ENCODE measurements at regions not wholly inside any gene's neighbourhood (a gene's known extent, or its start where the extent isn't known, plus 50 kb on each side); places are given as distances from the start of the nearest gene placed in this dataset.

GRCh38 chr3:24047513-24047912, 102.4 kb downstream of the NR1D2 start:
- H3K9ac ChIP-seq (ENCODE audit: low read length): no peak overlapping the region
- no peaks in the 10 kb centered on the region for H3K4me1 ChIP-seq (ENCODE audit: control insufficient read depth in 1 of 2, insufficient read depth in 2 of 2, low read length in 2 of 2)
- H3K4me3 ChIP-seq (ENCODE audit: low read depth, low read length): no peak overlapping the region
- H4K8ac ChIP-seq (ENCODE audit: low read depth, low read length): no peak overlapping the region
- H2BK120ac ChIP-seq (ENCODE audit: insufficient read depth, low read length, poor library complexity): no peak overlapping the region
- no peak overlapping the region for H3K4me2 ChIP-seq (ENCODE audit: low read length)
- DNase-seq: no peak
- H3K27ac ChIP-seq (ENCODE audit: low read depth, low read length): no peak overlapping the region
- no peak overlapping the region for H2BK12ac ChIP-seq (ENCODE audit: low read length)
- no peak overlapping the region for H3K14ac ChIP-seq (ENCODE audit: low read length)
- H3K9me3 ChIP-seq (ENCODE audit: insufficient read depth, low read depth, low read length): no peaks in the 10 kb centered on the region
- no peaks in the 10 kb centered on the region for H3K36me3 ChIP-seq (ENCODE audit: control insufficient read depth in 1 of 2, insufficient read depth in 2 of 2, low read length in 2 of 2)
- no peak overlapping the region for H2AFZ ChIP-seq (ENCODE audit: insufficient read depth, low read length, poor library complexity)
- no CpG with 5 or more reads among the region's 1 CpG for WGBS (ENCODE audit: extremely low coverage, insufficient coverage, insufficient read length)
- no peak overlapping the region for H4K12ac ChIP-seq (ENCODE audit: low read depth, low read length)
- no peak overlapping the region for H2AK5ac ChIP-seq (ENCODE audit: low read length)
- H3K4ac ChIP-seq (ENCODE audit: low read depth, low read length): no peak overlapping the region
- H3K79me1 ChIP-seq (ENCODE audit: low read length): no peaks in the 10 kb centered on the region
- H2BK5ac ChIP-seq (ENCODE audit: low read depth, low read length, poor library complexity): no peak overlapping the region
- no peak overlapping the region for H4K91ac ChIP-seq (ENCODE audit: low read depth, low read length)
- H3K79me2 ChIP-seq (ENCODE audit: control insufficient read depth, insufficient read depth, low read length, poor library complexity): no peaks in the 10 kb centered on the region
- H3K23ac ChIP-seq (ENCODE audit: low read length): no peak overlapping the region
- no peak overlapping the region for H3K18ac ChIP-seq (ENCODE audit: low read length)
- no peaks in the 10 kb centered on the region for H3K27me3 ChIP-seq (ENCODE audit: insufficient read depth, low read length)

DNA sequence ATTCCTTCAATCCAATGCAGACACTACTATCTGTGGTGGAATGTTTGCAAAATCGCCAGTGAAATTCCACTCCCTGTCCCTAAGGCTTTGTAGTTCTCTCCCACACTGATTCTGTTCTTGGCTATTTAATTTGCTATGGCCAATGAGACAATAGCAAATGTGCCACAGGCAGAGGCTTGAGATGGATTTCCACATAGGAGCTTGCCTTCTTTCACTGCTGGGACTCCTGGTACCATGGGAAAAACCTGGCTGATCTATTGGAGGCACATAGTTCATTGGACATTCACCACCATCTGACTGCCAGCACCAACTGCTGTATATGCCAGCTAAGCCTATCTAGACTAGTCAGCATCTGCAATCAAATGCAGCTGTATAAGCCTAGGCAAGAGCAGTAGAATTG, 103.8 kb downstream of the NR1D2 start:
- Histone ChIP-seq H2BK120ac (ENCODE audit: insufficient read depth, low read length, poor library complexity) (no peak overlapping the region), H3K4me3 (ENCODE audit: low read depth, low read length) (no peak overlapping the region), H3K4me2 (ENCODE audit: low read length) (no peak overlapping the region), H3K27ac (ENCODE audit: low read depth, low read length) (no peak overlapping the region), H3K36me3 (ENCODE audit: control insufficient read depth in 1 of 2, insufficient read depth in 2 of 2, low read length in 2 of 2) (no peaks in the 10 kb centered on the region), H2BK12ac (ENCODE audit: low read length) (no peak overlapping the region), H3K4me1 (ENCODE audit: control insufficient read depth in 1 of 2, insufficient read depth in 2 of 2, low read length in 2 of 2) (no peaks in the 10 kb centered on the region), H3K18ac (ENCODE audit: low read length) (no peak overlapping the region), H4K91ac (ENCODE audit: low read depth, low read length) (no peak overlapping the region), H4K8ac (ENCODE audit: low read depth, low read length) (no peak overlapping the region), H3K4ac (ENCODE audit: low read depth, low read length) (no peak overlapping the region), H2AFZ (ENCODE audit: insufficient read depth, low read length, poor library complexity) (no peak overlapping the region), H3K79me1 (ENCODE audit: low read length) (no peaks in the 10 kb centered on the region), H3K27me3 (ENCODE audit: insufficient read depth, low read length) (no peaks in the 10 kb centered on the region), H3K79me2 (ENCODE audit: control insufficient read depth, insufficient read depth, low read length, poor library complexity) (no peaks in the 10 kb centered on the region), H3K23ac (ENCODE audit: low read length) (no peak overlapping the region), H2AK5ac (ENCODE audit: low read length) (no peak overlapping the region), H2BK5ac (ENCODE audit: low read depth, low read length, poor library complexity) (no peak overlapping the region), H4K12ac (ENCODE audit: low read depth, low read length) (no peak overlapping the region), H3K9me3 (ENCODE audit: insufficient read depth, low read depth, low read length) (no peaks in the 10 kb centered on the region), H3K9ac (ENCODE audit: low read length) (no peak overlapping the region), H3K14ac (ENCODE audit: low read length) (no peak overlapping the region)
- DNase-seq: no peak
- no CpG with 5 or more reads among the region's 1 CpG for WGBS (ENCODE audit: extremely low coverage, insufficient coverage, insufficient read length)

GRCh38 chr3:24052446-24052845, 107.4 kb downstream of the NR1D2 start:
- H4K91ac ChIP-seq (ENCODE audit: low read depth, low read length): no peak overlapping the region
- H3K4ac ChIP-seq (ENCODE audit: low read depth, low read length): no peak overlapping the region
- no peak overlapping the region for H3K9ac ChIP-seq (ENCODE audit: low read length)
- DNase-seq: no peak
- no peak overlapping the region for H2AK5ac ChIP-seq (ENCODE audit: low read length)
- no peak overlapping the region for H3K18ac ChIP-seq (ENCODE audit: low read length)
- no peak overlapping the region for H2BK5ac ChIP-seq (ENCODE audit: low read depth, low read length, poor library complexity)
- no peaks in the 10 kb centered on the region for H3K27me3 ChIP-seq (ENCODE audit: insufficient read depth, low read length)
- no peak overlapping the region for H2AFZ ChIP-seq (ENCODE audit: insufficient read depth, low read length, poor library complexity)
- no peak overlapping the region for H3K4me3 ChIP-seq (ENCODE audit: low read depth, low read length)
- H3K79me2 ChIP-seq (ENCODE audit: control insufficient read depth, insufficient read depth, low read length, poor library complexity): no peaks in the 10 kb centered on the region
- H2BK120ac ChIP-seq (ENCODE audit: insufficient read depth, low read length, poor library complexity): no peak overlapping the region
- H4K8ac ChIP-seq (ENCODE audit: low read depth, low read length): no peak overlapping the region
- no peak overlapping the region for H3K4me2 ChIP-seq (ENCODE audit: low read length)
- no peak overlapping the region for H3K27ac ChIP-seq (ENCODE audit: low read depth, low read length)
- H2BK12ac ChIP-seq (ENCODE audit: low read length): no peak overlapping the region
- no peaks in the 10 kb centered on the region for H3K9me3 ChIP-seq (ENCODE audit: insufficient read depth, low read depth, low read length)
- no peak overlapping the region for H3K14ac ChIP-seq (ENCODE audit: low read length)
- no peaks in the 10 kb centered on the region for H3K79me1 ChIP-seq (ENCODE audit: low read length)
- no peaks in the 10 kb centered on the region for H3K36me3 ChIP-seq (ENCODE audit: control insufficient read depth in 1 of 2, insufficient read depth in 2 of 2, low read length in 2 of 2)
- no peaks in the 10 kb centered on the region for H3K4me1 ChIP-seq (ENCODE audit: control insufficient read depth in 1 of 2, insufficient read depth in 2 of 2, low read length in 2 of 2)
- no peak overlapping the region for H3K23ac ChIP-seq (ENCODE audit: low read length)
- no peak overlapping the region for H4K12ac ChIP-seq (ENCODE audit: low read depth, low read length)

DNA sequence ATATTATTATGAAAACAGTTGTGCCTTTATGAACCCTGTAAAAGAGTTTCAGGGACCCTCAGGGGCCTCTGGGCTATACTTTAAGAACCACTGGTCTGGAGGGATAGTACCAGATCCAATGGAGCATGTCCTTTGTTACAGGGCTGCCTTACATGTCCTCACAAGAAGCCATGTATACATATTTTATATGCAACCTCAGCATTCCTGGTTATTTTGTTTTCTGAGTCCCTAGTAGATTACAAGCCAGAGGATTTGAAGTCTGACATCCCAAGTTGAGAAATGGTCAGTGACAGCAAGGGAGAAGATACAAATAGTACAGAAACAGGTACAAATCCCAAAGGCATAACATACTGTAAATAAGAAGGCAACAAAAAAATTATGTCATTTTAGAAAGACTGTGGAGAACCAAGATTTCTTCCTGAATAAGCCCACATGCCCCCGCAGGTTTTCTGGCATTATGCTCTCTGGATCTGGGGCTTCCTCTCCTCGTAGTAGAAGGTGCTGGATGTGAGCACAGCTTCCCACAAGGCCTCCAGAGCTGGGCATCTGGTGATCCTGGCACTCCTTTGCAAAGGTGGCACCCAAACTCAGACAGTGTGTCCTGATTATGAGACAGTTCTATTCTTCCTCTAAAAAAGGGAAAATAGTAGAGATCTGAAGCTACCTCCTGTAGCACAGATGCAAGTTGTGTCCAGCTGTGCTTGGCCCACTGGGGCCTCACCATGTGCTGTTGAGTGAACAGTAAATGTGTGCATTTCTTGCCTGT, 114.0 kb downstream of the NR1D2 start:
- H3K79me2 ChIP-seq (ENCODE audit: control insufficient read depth, insufficient read depth, low read length, poor library complexity): no peaks in the 10 kb centered on the region
- H4K91ac ChIP-seq (ENCODE audit: low read depth, low read length): peak overlapping the region; percentile 53
- no peak overlapping the region for H3K4ac ChIP-seq (ENCODE audit: low read depth, low read length)
- peaks cover 5% of the 10 kb centered on the region in 2 experiments for H3K4me1 ChIP-seq (ENCODE audit: control insufficient read depth in 1 of 2, insufficient read depth in 2 of 2, low read length in 2 of 2)
- no peaks in the 10 kb centered on the region for H3K9me3 ChIP-seq (ENCODE audit: insufficient read depth, low read depth, low read length)
- no peak for DNase-seq
- H3K27me3 ChIP-seq (ENCODE audit: insufficient read depth, low read length): no peaks in the 10 kb centered on the region
- H2BK5ac ChIP-seq (ENCODE audit: low read depth, low read length, poor library complexity): peak overlapping the region; percentile 28
- H2BK120ac ChIP-seq (ENCODE audit: insufficient read depth, low read length, poor library complexity): peak overlapping the region; percentile 91
- H3K18ac ChIP-seq (ENCODE audit: low read length): peak overlapping the region; percentile 0
- H3K79me1 ChIP-seq (ENCODE audit: low read length): peaks cover 8% of the 10 kb centered on the region
- H3K23ac ChIP-seq (ENCODE audit: low read length): no peak overlapping the region
- WGBS (ENCODE audit: extremely low coverage, insufficient coverage, insufficient read length): no CpG with 5 or more reads among the region's 2 CpGs
- peak overlapping the region; percentile 46 for H4K8ac ChIP-seq (ENCODE audit: low read depth, low read length)
- no peak overlapping the region for H2AFZ ChIP-seq (ENCODE audit: insufficient read depth, low read length, poor library complexity)
- peak overlapping the region; percentile 84 for H2BK12ac ChIP-seq (ENCODE audit: low read length)
- H3K27ac ChIP-seq (ENCODE audit: low read depth, low read length): no peak overlapping the region
- no peak overlapping the region for H3K4me2 ChIP-seq (ENCODE audit: low read length)
- H3K14ac ChIP-seq (ENCODE audit: low read length): peak overlapping the region; percentile 59
- no peak overlapping the region for H4K12ac ChIP-seq (ENCODE audit: low read depth, low read length)
- no peak overlapping the region for H2AK5ac ChIP-seq (ENCODE audit: low read length)
- no peaks in the 10 kb centered on the region for H3K36me3 ChIP-seq (ENCODE audit: control insufficient read depth in 1 of 2, insufficient read depth in 2 of 2, low read length in 2 of 2)
- no peak overlapping the region for H3K9ac ChIP-seq (ENCODE audit: low read length)
- no peak overlapping the region for H3K4me3 ChIP-seq (ENCODE audit: low read depth, low read length)

All from trophoblast cell (in vitro differentiated cells and primary cell).